ENCODE measurements at regions not wholly inside any gene's neighbourhood (a gene's known extent, or its start where the extent isn't known, plus 50 kb on each side); places are given as distances from the start of the nearest gene placed in this dataset.

DNA sequence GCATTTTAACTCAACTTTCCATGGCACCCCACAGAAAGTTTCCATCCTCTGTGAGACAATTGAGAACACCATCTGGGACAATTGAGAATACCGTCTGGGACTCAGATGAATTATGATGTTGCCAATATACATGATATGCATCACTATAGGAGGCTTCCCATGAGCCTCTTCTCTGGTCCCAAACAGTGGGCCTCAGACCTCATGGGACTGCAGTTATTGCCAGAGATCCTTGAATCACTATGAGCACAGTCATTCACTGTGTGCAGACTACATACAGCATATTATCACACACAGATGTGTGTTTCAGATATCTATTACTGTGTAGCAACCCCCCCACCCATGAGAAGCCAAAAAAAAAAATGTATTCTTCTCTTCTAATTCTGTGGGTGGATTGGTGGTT lies 134.4 kb downstream of the GXYLT1 start:
- DNase-seq (ENCODE audit: extremely low spot score, unreplicated experiment): no peak
- no peak overlapping the region for H3K27ac Mint-ChIP-seq
- no peaks in the 10 kb centered on the region for H3K27me3 Mint-ChIP-seq
- peaks cover 5% of the 10 kb centered on the region for H3K4me1 Mint-ChIP-seq (ENCODE audit: unreplicated experiment)
- H3K4me3 Mint-ChIP-seq: no peak overlapping the region
- H3K36me3 Mint-ChIP-seq: no peaks in the 10 kb centered on the region
- TF ChIP-seq, protein P1, sequence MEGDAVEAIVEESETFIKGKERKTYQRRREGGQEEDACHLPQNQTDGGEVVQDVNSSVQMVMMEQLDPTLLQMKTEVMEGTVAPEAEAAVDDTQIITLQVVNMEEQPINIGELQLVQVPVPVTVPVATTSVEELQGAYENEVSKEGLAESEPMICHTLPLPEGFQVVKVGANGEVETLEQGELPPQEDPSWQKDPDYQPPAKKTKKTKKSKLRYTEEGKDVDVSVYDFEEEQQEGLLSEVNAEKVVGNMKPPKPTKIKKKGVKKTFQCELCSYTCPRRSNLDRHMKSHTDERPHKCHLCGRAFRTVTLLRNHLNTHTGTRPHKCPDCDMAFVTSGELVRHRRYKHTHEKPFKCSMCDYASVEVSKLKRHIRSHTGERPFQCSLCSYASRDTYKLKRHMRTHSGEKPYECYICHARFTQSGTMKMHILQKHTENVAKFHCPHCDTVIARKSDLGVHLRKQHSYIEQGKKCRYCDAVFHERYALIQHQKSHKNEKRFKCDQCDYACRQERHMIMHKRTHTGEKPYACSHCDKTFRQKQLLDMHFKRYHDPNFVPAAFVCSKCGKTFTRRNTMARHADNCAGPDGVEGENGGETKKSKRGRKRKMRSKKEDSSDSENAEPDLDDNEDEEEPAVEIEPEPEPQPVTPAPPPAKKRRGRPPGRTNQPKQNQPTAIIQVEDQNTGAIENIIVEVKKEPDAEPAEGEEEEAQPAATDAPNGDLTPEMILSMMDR (conservative IDR thresholded peaks at IDR 0.05): no peak
- H3K9me3 Mint-ChIP-seq: no peaks in the 10 kb centered on the region

DNA sequence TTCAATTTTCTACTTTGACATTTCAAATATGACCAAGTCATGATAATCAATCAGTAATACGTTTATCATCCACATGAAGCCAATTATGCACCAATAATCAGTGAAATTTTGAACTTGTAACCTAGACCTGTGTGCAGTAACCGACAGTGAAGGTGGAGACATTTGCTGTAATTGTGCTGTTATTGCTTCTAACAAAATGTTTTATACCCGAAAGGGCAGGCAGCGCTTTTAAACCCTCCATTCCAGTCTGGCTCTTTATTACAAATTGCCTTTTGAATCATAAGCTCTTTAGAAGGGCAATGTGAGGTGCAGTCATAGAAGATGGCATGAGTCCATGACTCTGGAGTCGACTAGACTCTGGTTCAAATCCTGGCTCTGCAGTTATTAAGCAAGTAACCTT lies 135.7 kb downstream of the GXYLT1 start:
- no peaks in the 10 kb centered on the region for H3K27me3 Mint-ChIP-seq
- no peak overlapping the region for H3K27ac Mint-ChIP-seq
- no peaks in the 10 kb centered on the region for H3K36me3 Mint-ChIP-seq
- H3K9me3 Mint-ChIP-seq: no peaks in the 10 kb centered on the region
- peaks cover 5% of the 10 kb centered on the region for H3K4me1 Mint-ChIP-seq (ENCODE audit: unreplicated experiment)
- DNase-seq (ENCODE audit: extremely low spot score, unreplicated experiment): no peak
- TF ChIP-seq, protein P1 (conservative IDR thresholded peaks at IDR 0.05): no peak
- no peak overlapping the region for H3K4me3 Mint-ChIP-seq

DNA sequence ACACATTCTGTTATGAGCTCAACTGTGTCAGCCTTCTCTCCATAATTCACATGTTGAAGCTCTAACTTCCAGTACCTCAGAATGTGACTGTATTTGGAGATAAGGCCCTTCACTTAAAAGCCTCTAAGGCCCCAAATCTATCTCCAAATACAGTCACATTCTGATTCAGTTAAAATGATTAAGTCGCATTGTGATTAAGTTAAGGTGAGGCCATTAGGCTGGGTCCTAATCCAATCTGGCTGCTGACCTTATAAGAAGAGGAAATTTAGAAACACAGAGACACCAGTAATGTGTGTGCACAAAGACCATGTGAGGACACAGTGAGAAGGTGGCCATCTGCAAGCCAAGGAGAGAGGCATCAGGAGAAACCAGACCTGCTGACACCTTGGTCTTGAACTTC lies 141.6 kb downstream of the GXYLT1 start:
- H3K4me3 Mint-ChIP-seq: no peak overlapping the region
- H3K27me3 Mint-ChIP-seq: no peaks in the 10 kb centered on the region
- TF ChIP-seq, protein P1 (conservative IDR thresholded peaks at IDR 0.05): no peak
- no peaks in the 10 kb centered on the region for H3K36me3 Mint-ChIP-seq
- no peak overlapping the region for H3K27ac Mint-ChIP-seq
- no peaks in the 10 kb centered on the region for H3K9me3 Mint-ChIP-seq
- H3K4me1 Mint-ChIP-seq (ENCODE audit: unreplicated experiment): peaks cover 4% of the 10 kb centered on the region
- DNase-seq (ENCODE audit: extremely low spot score, unreplicated experiment): no peak

DNA sequence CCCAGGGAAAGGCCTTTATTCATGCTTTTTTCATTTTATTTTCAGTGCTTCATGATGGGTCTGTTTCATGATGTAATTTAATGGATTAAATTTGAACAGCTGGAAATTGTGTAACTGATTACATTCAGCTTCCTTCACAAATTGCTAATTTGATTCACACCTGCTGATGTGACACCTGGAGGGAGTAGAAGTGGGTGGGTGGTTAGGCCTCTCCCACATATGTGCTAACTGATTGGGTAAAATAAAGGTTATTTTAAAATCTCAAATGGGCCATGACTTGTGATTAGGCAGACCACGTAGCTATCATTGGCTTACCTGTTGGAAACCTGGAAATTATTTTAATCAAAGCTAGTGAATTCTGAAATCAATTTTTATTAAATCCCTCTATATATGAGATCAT lies 142.1 kb downstream of the GXYLT1 start:
- DNase-seq (ENCODE audit: extremely low spot score, unreplicated experiment): no peak
- TF ChIP-seq, protein P1 (conservative IDR thresholded peaks at IDR 0.05): no peak
- no peaks in the 10 kb centered on the region for H3K36me3 Mint-ChIP-seq
- H3K27me3 Mint-ChIP-seq: peaks cover 4% of the 10 kb centered on the region
- peaks cover 4% of the 10 kb centered on the region for H3K4me1 Mint-ChIP-seq (ENCODE audit: unreplicated experiment)
- no peak overlapping the region for H3K4me3 Mint-ChIP-seq
- no peaks in the 10 kb centered on the region for H3K9me3 Mint-ChIP-seq
- no peak overlapping the region for H3K27ac Mint-ChIP-seq

DNA sequence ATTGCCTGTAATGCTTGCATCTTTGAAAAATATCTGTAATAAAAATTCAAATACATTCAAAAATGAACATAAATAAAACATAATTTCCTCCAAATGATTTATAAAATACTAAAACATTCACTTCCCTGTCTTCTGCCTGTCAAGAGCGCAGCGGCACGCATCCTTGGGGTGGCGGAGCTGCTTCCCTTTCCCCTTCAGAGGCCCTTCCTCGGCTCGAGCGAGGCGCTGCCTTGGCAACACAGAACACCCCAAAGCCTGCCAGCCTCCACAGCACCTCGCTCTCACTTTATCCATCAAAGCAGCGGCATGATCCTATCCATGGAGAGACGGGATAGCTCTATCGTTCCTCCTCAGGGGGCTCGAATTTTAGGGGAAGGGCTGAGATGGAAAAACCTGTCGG lies 146.2 kb downstream of the GXYLT1 start:
- Mint-ChIP-seq H3K4me3 (no peak overlapping the region), H3K27ac (no peak overlapping the region), H3K4me1 (ENCODE audit: unreplicated experiment) (peaks cover 4% of the 10 kb centered on the region), H3K36me3 (no peaks in the 10 kb centered on the region), H3K9me3 (no peaks in the 10 kb centered on the region), H3K27me3 (peaks cover 5% of the 10 kb centered on the region)
- no peak for DNase-seq (ENCODE audit: extremely low spot score, unreplicated experiment)
- TF ChIP-seq, protein P1 (conservative IDR thresholded peaks at IDR 0.05): no peak

DNA sequence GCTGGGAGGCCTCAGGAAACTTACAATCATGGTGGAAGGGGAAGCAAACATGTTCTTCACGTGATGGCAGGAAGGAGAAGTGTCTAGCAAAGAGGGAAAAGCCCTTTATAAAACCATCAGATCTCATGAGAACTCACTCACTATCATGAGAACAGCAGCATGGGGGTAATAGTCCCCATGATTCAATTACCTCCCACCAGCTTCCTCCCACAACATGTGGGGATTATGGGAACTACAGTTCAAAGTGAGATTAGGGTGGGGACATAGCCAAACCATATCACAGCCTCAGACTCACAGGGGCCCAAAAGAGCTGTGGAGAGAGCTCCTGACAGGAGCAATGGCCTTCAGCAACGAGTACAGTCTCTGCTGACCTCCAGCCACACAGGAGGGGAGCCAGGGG lies 151.4 kb downstream of the GXYLT1 start:
- Mint-ChIP-seq H3K27ac (no peak overlapping the region), H3K9me3 (peaks cover 20% of the 10 kb centered on the region), H3K4me3 (no peak overlapping the region), H3K4me1 (ENCODE audit: unreplicated experiment) (peaks cover 11% of the 10 kb centered on the region), H3K36me3 (peaks cover 3% of the 10 kb centered on the region), H3K27me3 (peaks cover 5% of the 10 kb centered on the region)
- no peak for DNase-seq (ENCODE audit: extremely low spot score, unreplicated experiment)
- TF ChIP-seq, protein P1 (conservative IDR thresholded peaks at IDR 0.05): no peak
